Trophoblast cell (in vitro differentiated cells and primary cell): ENCODE measurements at regions not wholly inside any gene's neighbourhood (a gene's known extent, or its start where the extent isn't known, plus 50 kb on each side); places are given as distances from the start of the nearest gene placed in this dataset.
A peak's percentile ranks its signal among the peaks of the same experiment; 100 is the strongest.

ENCODE experiments used
- DNase-seq, 2 donors: peaks; one replicate each; pipeline ENCODE4 v3.0.0-alpha.2; 2016
- H2AFZ ChIP-seq: 2 replicates; pipeline ENCODE4 v1.6.1; 2013; ENCODE audit warnings: low read length, moderate library complexity, mild to moderate bottlenecking; ENCODE audit not compliant: insufficient read depth, poor library complexity
- H2AK5ac ChIP-seq: 2 replicates; pipeline ENCODE4 v1.6.1; 2013; ENCODE audit warnings: mild to moderate bottlenecking, low read length
- H2BK120ac ChIP-seq: 2 replicates; pipeline ENCODE4 v1.6.1; 2013; ENCODE audit warnings: low read length, mild to moderate bottlenecking, moderate library complexity; ENCODE audit not compliant: insufficient read depth, poor library complexity
- H2BK12ac ChIP-seq: 2 replicates; pipeline ENCODE4 v1.6.1; 2013; ENCODE audit warnings: mild to moderate bottlenecking, low read length, moderate library complexity
- H2BK5ac ChIP-seq: 2 replicates; pipeline ENCODE4 v1.6.1; 2013; ENCODE audit warnings: low read length, low read depth, moderate library complexity, mild to moderate bottlenecking; ENCODE audit not compliant: poor library complexity
- H3K14ac ChIP-seq: 2 replicates; pipeline ENCODE4 v1.6.1; 2013; ENCODE audit warnings: mild to moderate bottlenecking, low read length
- H3K18ac ChIP-seq: 2 replicates; pipeline ENCODE4 v1.6.1; 2013; ENCODE audit warnings: mild to moderate bottlenecking, low read length
- H3K23ac ChIP-seq: 2 replicates; pipeline ENCODE4 v1.6.1; 2013; ENCODE audit warnings: low read length
- H3K27ac ChIP-seq: 2 replicates; pipeline ENCODE4 v1.5.1; 2013; ENCODE audit warnings: low read depth, mild to moderate bottlenecking, inconsistent platforms, low read length, moderate library complexity
- H3K27me3 ChIP-seq: 2 replicates; pipeline ENCODE4 v1.6.1; 2013; ENCODE audit warnings: inconsistent platforms, mild to moderate bottlenecking, low read length, moderate library complexity; ENCODE audit not compliant: insufficient read depth
- H3K36me3 ChIP-seq, 2 experiments: 1 replicate in 1 of 2; 2 replicates in 1 of 2; pipeline ENCODE4 v1.6.1; 2013; ENCODE audit warnings: low read length in 2 of 2, mild to moderate bottlenecking in 2 of 2, moderate library complexity in 1 of 2; ENCODE audit not compliant: insufficient read depth in 2 of 2, control insufficient read depth in 1 of 2
- H3K4ac ChIP-seq: 2 replicates; pipeline ENCODE4 v1.6.1; 2013; ENCODE audit warnings: low read depth, mild to moderate bottlenecking, low read length, moderate library complexity
- H3K4me1 ChIP-seq, 2 experiments: 1 replicate in 1 of 2; 2 replicates in 1 of 2; pipeline ENCODE4 v1.6.1; 2013; ENCODE audit warnings: low read length in 2 of 2, mild to moderate bottlenecking in 2 of 2, moderate library complexity in 1 of 2; ENCODE audit not compliant: insufficient read depth in 2 of 2, control insufficient read depth in 1 of 2
- H3K4me2 ChIP-seq: 2 replicates; pipeline ENCODE4 v1.6.1; 2013; ENCODE audit warnings: inconsistent platforms, mild to moderate bottlenecking, low read length, moderate library complexity
- H3K4me3 ChIP-seq: 2 replicates; pipeline ENCODE4 v1.5.1; 2013; ENCODE audit warnings: mild to moderate bottlenecking, low read depth, low read length, inconsistent platforms
- H3K79me1 ChIP-seq: one replicate; pipeline ENCODE4 v1.6.1; 2013; ENCODE audit warnings: low read length
- H3K79me2 ChIP-seq: 2 replicates; pipeline ENCODE4 v1.6.1; 2013; ENCODE audit warnings: low read length, mild to moderate bottlenecking; ENCODE audit not compliant: control insufficient read depth, insufficient read depth, poor library complexity
- H3K9ac ChIP-seq: 2 replicates; pipeline ENCODE4 v1.6.1; 2013; ENCODE audit warnings: mild to moderate bottlenecking, low read length
- H3K9me3 ChIP-seq: 2 replicates; pipeline ENCODE4 v1.6.1; 2013; ENCODE audit warnings: low read depth, mild to moderate bottlenecking, control low read depth, inconsistent platforms, low read length; ENCODE audit not compliant: insufficient read depth
- H4K12ac ChIP-seq: 2 replicates; pipeline ENCODE4 v1.6.1; 2013; ENCODE audit warnings: low read depth, mild to moderate bottlenecking, low read length, moderate library complexity
- H4K8ac ChIP-seq: 2 replicates; pipeline ENCODE4 v1.6.1; 2013; ENCODE audit warnings: low read depth, mild to moderate bottlenecking, low read length, moderate library complexity
- H4K91ac ChIP-seq: one replicate; pipeline ENCODE4 v1.6.1; 2013; ENCODE audit warnings: low read depth, mild to moderate bottlenecking, low read length, moderate library complexity
- WGBS: extraction: QIAGEN DNeasy Blood & Tissue Kit; methylation state at CpG from one replicate; pipeline ENCODE4 v1.1.7; 2013; ENCODE audit warnings: missing lambda C conversion rate; ENCODE audit not compliant: insufficient read length, insufficient coverage; ENCODE audit errors: extremely low coverage; 5-methylcytosine and 5-hydroxymethylcytosine counted together

GRCh38 chr6:140893432-140893831, 1239.3 kb upstream of the GJE1 start:
- Histone ChIP-seq H2AK5ac (no peak overlapping the region), H3K4me3 (no peak overlapping the region), H4K12ac (no peak overlapping the region), H3K79me1 (no peaks in the 10 kb centered on the region), H3K27ac (no peak overlapping the region), H3K4me1 (no peaks in the 10 kb centered on the region), H3K36me3 (peaks cover 0 to 2% of the 10 kb centered on the region in 2 experiments), H3K9ac (no peak overlapping the region), H2AFZ (no peak overlapping the region), H3K14ac (no peak overlapping the region), H3K23ac (no peak overlapping the region), H4K91ac (no peak overlapping the region), H3K4ac (no peak overlapping the region), H3K18ac (no peak overlapping the region), H4K8ac (no peak overlapping the region), H2BK5ac (no peak overlapping the region), H3K9me3 (no peaks in the 10 kb centered on the region), H3K79me2 (no peaks in the 10 kb centered on the region), H2BK120ac (no peak overlapping the region), H3K27me3 (no peaks in the 10 kb centered on the region), H2BK12ac (no peak overlapping the region), H3K4me2 (no peak overlapping the region)
- no peak for DNase-seq
- WGBS, result no CpG with 5 or more reads among the region's 4 CpGs

DNA sequence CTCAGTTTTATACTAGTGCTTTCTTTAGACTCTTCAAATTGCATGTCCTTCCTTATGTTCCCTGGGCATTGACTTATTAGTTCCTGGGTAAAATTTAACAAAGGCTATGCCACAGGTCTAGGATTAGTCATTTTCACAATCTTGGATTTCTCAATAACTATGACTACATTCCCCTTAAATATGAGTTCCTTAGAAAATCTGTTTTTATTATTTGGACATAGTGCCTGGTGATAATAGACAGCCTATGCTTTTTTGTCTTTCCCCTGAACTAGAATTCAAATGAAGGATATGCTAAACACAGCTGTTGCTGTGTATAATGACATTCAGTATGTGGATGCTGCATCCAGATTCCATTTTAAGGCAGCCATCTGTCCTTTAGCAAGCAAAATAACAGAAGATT, 1252.8 kb upstream of the GJE1 start:
- Histone ChIP-seq H3K4me1 (no peaks in the 10 kb centered on the region), H2BK5ac (no peak overlapping the region), H3K4ac (no peak overlapping the region), H2BK12ac (no peak overlapping the region), H3K79me1 (no peaks in the 10 kb centered on the region), H3K9me3 (no peaks in the 10 kb centered on the region), H3K27me3 (no peaks in the 10 kb centered on the region), H2AFZ (no peak overlapping the region), H3K27ac (no peak overlapping the region), H3K36me3 (no peaks in the 10 kb centered on the region), H3K9ac (no peak overlapping the region), H3K4me2 (no peak overlapping the region), H2AK5ac (no peak overlapping the region), H3K18ac (no peak overlapping the region), H3K4me3 (no peak overlapping the region), H4K8ac (no peak overlapping the region), H3K23ac (no peak overlapping the region), H4K12ac (no peak overlapping the region), H4K91ac (no peak overlapping the region), H3K14ac (no peak overlapping the region), H2BK120ac (no peak overlapping the region), H3K79me2 (no peaks in the 10 kb centered on the region)
- peak in 1 of 2 donors; percentile 20 for DNase-seq

- Histone ChIP-seq H3K9me3 (no peaks in the 10 kb centered on the region), H3K79me1 (no peaks in the 10 kb centered on the region), H3K4me2 (no peak overlapping the region), H2AFZ (no peak overlapping the region), H3K79me2 (no peaks in the 10 kb centered on the region), H4K8ac (no peak overlapping the region), H3K4me1 (no peaks in the 10 kb centered on the region), H3K4ac (no peak overlapping the region), H2BK12ac (no peak overlapping the region), H3K18ac (no peak overlapping the region), H2AK5ac (no peak overlapping the region), H2BK5ac (no peak overlapping the region), H3K14ac (no peak overlapping the region), H3K23ac (no peak overlapping the region), H4K12ac (no peak overlapping the region), H4K91ac (no peak overlapping the region), H2BK120ac (no peak overlapping the region), H3K27me3 (no peaks in the 10 kb centered on the region), H3K9ac (no peak overlapping the region), H3K4me3 (no peak overlapping the region), H3K36me3 (no peaks in the 10 kb centered on the region), H3K27ac (no peak overlapping the region)
- no peak for DNase-seq
- no CpG with 5 or more reads among the region's 3 CpGs for whole genome bisulfite sequencing
Observed at GRCh38 chr6:140874066-140874465, 1258.7 kb upstream of the GJE1 start.

GRCh38 chr6:140872885-140873284, 1259.8 kb upstream of the GJE1 start:
- no peak overlapping the region for H3K27ac ChIP-seq
- H3K79me1 ChIP-seq, result no peaks in the 10 kb centered on the region
- H4K8ac ChIP-seq, result no peak overlapping the region
- no peak overlapping the region for H3K9ac ChIP-seq
- no peak overlapping the region for H2AK5ac ChIP-seq
- no peak for DNase-seq
- no peak overlapping the region for H3K14ac ChIP-seq
- H3K4me1 ChIP-seq, result no peaks in the 10 kb centered on the region
- H3K79me2 ChIP-seq, result no peaks in the 10 kb centered on the region
- no peak overlapping the region for H3K4ac ChIP-seq
- H3K23ac ChIP-seq, result no peak overlapping the region
- no peak overlapping the region for H4K12ac ChIP-seq
- H4K91ac ChIP-seq, result no peak overlapping the region
- H3K4me3 ChIP-seq, result no peak overlapping the region
- H3K36me3 ChIP-seq, result no peaks in the 10 kb centered on the region
- no peak overlapping the region for H2BK5ac ChIP-seq
- no peak overlapping the region for H3K18ac ChIP-seq
- H2AFZ ChIP-seq, result no peak overlapping the region
- no peak overlapping the region for H2BK12ac ChIP-seq
- H2BK120ac ChIP-seq, result no peak overlapping the region
- H3K4me2 ChIP-seq, result no peak overlapping the region
- H3K27me3 ChIP-seq, result no peaks in the 10 kb centered on the region
- H3K9me3 ChIP-seq, result no peaks in the 10 kb centered on the region

DNA sequence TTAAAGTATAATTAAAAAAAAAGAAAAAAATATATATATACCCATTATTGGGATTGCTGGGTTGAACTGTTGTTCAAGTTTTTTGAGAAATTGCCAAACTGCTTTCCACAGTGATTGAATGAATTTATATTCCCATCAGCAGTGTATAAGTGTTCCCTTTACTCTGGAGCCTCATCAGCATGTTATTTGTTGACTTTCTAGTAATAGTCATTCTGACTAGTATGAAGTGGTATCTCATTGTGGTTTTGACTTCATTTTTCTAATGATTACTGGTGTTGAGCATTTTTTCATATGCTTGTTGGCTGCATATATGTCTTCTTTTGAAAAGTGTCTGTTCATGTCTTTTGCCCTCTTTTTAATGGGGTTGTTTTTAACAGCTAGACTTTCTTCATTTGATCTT, 1260.8 kb upstream of the GJE1 start:
- H3K79me2 ChIP-seq, result no peaks in the 10 kb centered on the region

More for the DNA sequence above, 1260.8 kb upstream of the GJE1 start:
- Histone ChIP-seq H2AFZ (no peak overlapping the region), H2AK5ac (no peak overlapping the region), H2BK5ac (no peak overlapping the region), H3K4ac (no peak overlapping the region), H4K12ac (no peak overlapping the region), H3K23ac (no peak overlapping the region), H3K36me3 (no peaks in the 10 kb centered on the region), H3K9me3 (no peaks in the 10 kb centered on the region), H3K4me2 (no peak overlapping the region), H3K79me1 (no peaks in the 10 kb centered on the region), H3K4me1 (no peaks in the 10 kb centered on the region), H2BK12ac (no peak overlapping the region), H3K4me3 (no peak overlapping the region), H2BK120ac (no peak overlapping the region), H3K14ac (no peak overlapping the region), H3K9ac (no peak overlapping the region), H3K18ac (no peak overlapping the region), H4K91ac (no peak overlapping the region), H4K8ac (no peak overlapping the region), H3K27ac (no peak overlapping the region), H3K27me3 (no peaks in the 10 kb centered on the region)
- no peak for DNase-seq
